ENCODE measurements at regions not wholly inside any gene's neighbourhood (a gene's known extent, or its start where the extent isn't known, plus 50 kb on each side); places are given as distances from the start of the nearest gene placed in this dataset.

DNA sequence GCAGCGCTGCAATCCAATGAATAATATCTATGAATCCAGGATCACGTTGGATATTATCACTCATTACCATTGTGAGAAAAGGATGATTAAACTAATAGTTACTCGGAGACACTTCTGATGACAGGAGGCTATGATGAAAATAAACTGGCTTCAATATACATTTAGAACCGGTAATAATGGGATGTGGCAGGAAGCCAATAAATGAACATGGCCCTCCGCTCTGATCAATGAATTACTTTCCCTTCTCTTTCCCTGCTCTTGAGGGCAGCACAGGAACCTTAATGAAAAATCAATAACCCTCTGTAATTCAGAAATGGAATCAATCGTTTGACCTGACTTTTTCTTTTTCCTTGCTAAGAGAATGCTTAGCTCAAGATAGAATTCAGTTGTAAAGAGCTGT is 103.9 kb upstream of the PAQR3 start (continued):
- TF ChIP-seq CHD2 (IDR thresholded peaks at IDR 0.05; ENCODE audit: low read length, partially characterized antibody) (no peak), ZNF302 (CRISPR knock-in tag; IDR thresholded peaks at IDR 0.05) (no peak)

DNA sequence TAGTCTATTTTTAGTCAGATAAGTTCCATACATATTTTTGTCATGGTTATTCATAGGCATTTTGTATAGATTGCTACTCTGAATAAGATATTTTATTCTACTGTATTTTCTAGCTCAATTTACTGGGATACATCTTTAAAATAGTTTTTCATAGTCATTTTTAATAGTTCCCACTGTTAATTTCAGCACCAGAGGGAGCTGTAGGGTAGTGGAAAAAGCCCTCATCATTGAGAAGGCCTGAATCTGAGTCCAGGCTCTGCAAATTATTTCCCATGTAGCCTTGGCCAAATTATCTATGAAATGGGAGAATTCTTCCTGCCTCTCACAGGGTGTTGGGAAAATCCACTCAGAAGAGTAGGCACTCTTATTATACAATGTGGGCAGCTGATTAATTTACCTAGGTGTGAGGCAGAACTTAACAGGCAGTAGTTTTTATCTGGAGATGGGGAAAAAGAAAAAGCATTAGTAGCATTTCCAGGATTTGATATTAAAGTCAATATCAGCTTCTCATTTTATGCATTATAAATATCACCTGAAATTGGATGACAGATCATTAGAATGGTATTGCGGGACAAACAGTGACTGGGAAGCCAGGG is 102.9 kb upstream of the PAQR3 start:
- TF ChIP-seq, protein P1, sequence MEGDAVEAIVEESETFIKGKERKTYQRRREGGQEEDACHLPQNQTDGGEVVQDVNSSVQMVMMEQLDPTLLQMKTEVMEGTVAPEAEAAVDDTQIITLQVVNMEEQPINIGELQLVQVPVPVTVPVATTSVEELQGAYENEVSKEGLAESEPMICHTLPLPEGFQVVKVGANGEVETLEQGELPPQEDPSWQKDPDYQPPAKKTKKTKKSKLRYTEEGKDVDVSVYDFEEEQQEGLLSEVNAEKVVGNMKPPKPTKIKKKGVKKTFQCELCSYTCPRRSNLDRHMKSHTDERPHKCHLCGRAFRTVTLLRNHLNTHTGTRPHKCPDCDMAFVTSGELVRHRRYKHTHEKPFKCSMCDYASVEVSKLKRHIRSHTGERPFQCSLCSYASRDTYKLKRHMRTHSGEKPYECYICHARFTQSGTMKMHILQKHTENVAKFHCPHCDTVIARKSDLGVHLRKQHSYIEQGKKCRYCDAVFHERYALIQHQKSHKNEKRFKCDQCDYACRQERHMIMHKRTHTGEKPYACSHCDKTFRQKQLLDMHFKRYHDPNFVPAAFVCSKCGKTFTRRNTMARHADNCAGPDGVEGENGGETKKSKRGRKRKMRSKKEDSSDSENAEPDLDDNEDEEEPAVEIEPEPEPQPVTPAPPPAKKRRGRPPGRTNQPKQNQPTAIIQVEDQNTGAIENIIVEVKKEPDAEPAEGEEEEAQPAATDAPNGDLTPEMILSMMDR (IDR thresholded peaks at IDR 0.05) = peak; percentile 33; the same call in 1 of the 3 replicates
- no peak for TF ChIP-seq ZSCAN20 (CRISPR knock-in tag; IDR thresholded peaks at IDR 0.05)
- TF ChIP-seq SMC3 (IDR thresholded peaks at IDR 0.05) = 0 out of 3 replicates have a peak, but pooled peaks have one; percentile 15
- peak; percentile 37 to 50; a peak in 4 of 5 replicates for TF ChIP-seq RAD21 (conservative IDR thresholded peaks at IDR 0.05 in 1 of 2, IDR thresholded peaks at IDR 0.05 in 1 of 2)
- ChIA-PET POLR2A (no interaction called here), CTCF (interaction anchor here (0.6 to 1.8 kb wide), 6 partner anchors 10 to 1167 kb away, joined by 3 to 7 read pairs (median 3); no protein-coding TSS in a partner anchor)
- H3K9me3 ChIP-seq = no peaks in the 10 kb centered on the region
- FAIRE-seq = no peak
- no peaks in the 10 kb centered on the region for H3K4me1 ChIP-seq
- H3K4me2 ChIP-seq = no peak overlapping the region
- 31% methylated on average over 1 of the region's 1 CpG for WGBS (ENCODE audit: missing lambda C conversion rate)
- ATAC-seq = 0 out of 6 replicates have a peak, but pooled peaks of 1 of the 2 experiments have one; percentile 40
- no peak overlapping the region for H3K4me3 ChIP-seq
- no peak overlapping the region for H3K27ac ChIP-seq
- DNase-seq (ENCODE audit: low read depth in 1 of 2, low spot score in 1 of 2) = peak in 1 of 2 experiments; percentile 12

DNA sequence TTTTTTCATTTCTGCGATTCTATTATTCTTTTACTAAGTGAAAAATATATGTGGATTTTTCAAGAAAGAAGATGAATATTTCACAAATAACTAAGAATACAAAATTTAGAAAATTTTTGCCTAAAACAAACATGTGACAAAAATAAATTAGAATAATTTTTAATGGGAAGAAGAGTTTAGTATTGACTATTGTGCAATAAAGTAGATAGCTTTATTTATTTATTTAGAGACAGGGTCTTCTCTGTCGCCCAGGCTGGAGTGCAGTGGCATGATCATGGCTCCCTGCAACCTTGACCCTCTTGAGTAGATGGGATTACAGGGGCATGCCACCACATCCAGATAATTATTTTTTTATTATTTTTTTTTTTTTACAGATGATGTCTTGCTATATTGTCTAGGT is 95.3 kb upstream of the PAQR3 start:
- Histone ChIP-seq H3K4me1 (no peaks in the 10 kb centered on the region), H3K27ac (no peak overlapping the region), H3K4me3 (no peak overlapping the region), H3K9me3 (no peaks in the 10 kb centered on the region), H3K4me2 (no peak overlapping the region)
- ChIA-PET CTCF (no interaction called here), POLR2A (no interaction called here)
- FAIRE-seq (no peak), ATAC-seq (no peak), DNase-seq (ENCODE audit: low read depth in 1 of 2, low spot score in 1 of 2) (no peak)
- WGBS (ENCODE audit: missing lambda C conversion rate) = 40% methylated on average over 2 of the region's 2 CpGs
- no peak for TF ChIP-seq CHD4 (IDR thresholded peaks at IDR 0.05; ENCODE audit: borderline replicate concordance)
- TF ChIP-seq, protein P2, sequence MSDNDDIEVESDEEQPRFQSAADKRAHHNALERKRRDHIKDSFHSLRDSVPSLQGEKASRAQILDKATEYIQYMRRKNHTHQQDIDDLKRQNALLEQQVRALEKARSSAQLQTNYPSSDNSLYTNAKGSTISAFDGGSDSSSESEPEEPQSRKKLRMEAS (IDR thresholded peaks at IDR 0.05) = no peak
- no peak for TF ChIP-seq RARB (CRISPR knock-in tag; IDR thresholded peaks at IDR 0.05)
- TF ChIP-seq USF2 (IDR thresholded peaks at IDR 0.05) = no peak
- no peak for TF ChIP-seq CBX2 (IDR thresholded peaks at IDR 0.05; ENCODE audit: borderline replicate concordance, low read depth)
- TF ChIP-seq TP53 (CRISPR knock-in tag; IDR thresholded peaks at IDR 0.05) = no peak
- no peak for TF ChIP-seq CHD2 (IDR thresholded peaks at IDR 0.05; ENCODE audit: low read length, partially characterized antibody)
- TF ChIP-seq RAD21 (conservative IDR thresholded peaks at IDR 0.05 in 1 of 2, IDR thresholded peaks at IDR 0.05 in 1 of 2) = no peak
- TF ChIP-seq NPAS2 (CRISPR knock-in tag; IDR thresholded peaks at IDR 0.05; ENCODE audit: borderline replicate concordance) = no peak
- TF ChIP-seq GATA3 (IDR thresholded peaks at IDR 0.05; ENCODE audit: borderline replicate concordance) = no peak
- TF ChIP-seq HDAC2 (IDR thresholded peaks at IDR 0.05) = no peak
- TF ChIP-seq ESRRA (IDR thresholded peaks at IDR 0.05; ENCODE audit: borderline replicate concordance, low read length) = no peak

- FAIRE-seq = no peak
- ATAC-seq = no peak
Observed at GRCh38 chr4:79030973-79031372, 91.7 kb upstream of the PAQR3 start.

More at GRCh38 chr4:79030973-79031372, 91.7 kb upstream of the PAQR3 start:
- ChIA-PET CTCF (no interaction called here), POLR2A (interaction anchor here (0.5 kb wide), 1 partner anchor 1181 kb away, joined by 4 read pairs; no protein-coding TSS in a partner anchor)
- TF ChIP-seq, protein P3, sequence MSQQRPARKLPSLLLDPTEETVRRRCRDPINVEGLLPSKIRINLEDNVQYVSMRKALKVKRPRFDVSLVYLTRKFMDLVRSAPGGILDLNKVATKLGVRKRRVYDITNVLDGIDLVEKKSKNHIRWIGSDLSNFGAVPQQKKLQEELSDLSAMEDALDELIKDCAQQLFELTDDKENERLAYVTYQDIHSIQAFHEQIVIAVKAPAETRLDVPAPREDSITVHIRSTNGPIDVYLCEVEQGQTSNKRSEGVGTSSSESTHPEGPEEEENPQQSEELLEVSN (IDR thresholded peaks at IDR 0.05; ENCODE audit: borderline replicate concordance, low read depth) = no peak
- no peak for TF ChIP-seq SMC3 (IDR thresholded peaks at IDR 0.05)
- no peak for TF ChIP-seq RARB (CRISPR knock-in tag; IDR thresholded peaks at IDR 0.05)
- TF ChIP-seq FOXS1 (CRISPR knock-in tag; IDR thresholded peaks at IDR 0.05) = no peak
- TF ChIP-seq, protein P4, sequence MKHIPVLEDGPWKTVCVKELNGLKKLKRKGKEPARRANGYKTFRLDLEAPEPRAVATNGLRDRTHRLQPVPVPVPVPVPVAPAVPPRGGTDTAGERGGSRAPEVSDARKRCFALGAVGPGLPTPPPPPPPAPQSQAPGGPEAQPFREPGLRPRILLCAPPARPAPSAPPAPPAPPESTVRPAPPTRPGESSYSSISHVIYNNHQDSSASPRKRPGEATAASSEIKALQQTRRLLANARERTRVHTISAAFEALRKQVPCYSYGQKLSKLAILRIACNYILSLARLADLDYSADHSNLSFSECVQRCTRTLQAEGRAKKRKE (CRISPR knock-in tag; IDR thresholded peaks at IDR 0.05; ENCODE audit: low read depth) = no peak
- no peak for TF ChIP-seq MYC (IDR thresholded peaks at IDR 0.05; ENCODE audit: borderline replicate concordance, low read length)
- WGBS (ENCODE audit: missing lambda C conversion rate) = 34% methylated on average over 1 of the region's 1 CpG
- Histone ChIP-seq H3K4me3 (no peak overlapping the region), H3K27ac (no peak overlapping the region), H3K4me1 (no peaks in the 10 kb centered on the region), H3K4me2 (no peak overlapping the region), H3K9me3 (no peaks in the 10 kb centered on the region)
- no peak for DNase-seq (ENCODE audit: low read depth in 1 of 2, low spot score in 1 of 2)

Measured in A549 (cell line).